ENCODE measurements at regions not wholly inside any gene's neighbourhood (a gene's known extent, or its start where the extent isn't known, plus 50 kb on each side); places are given as distances from the start of the nearest gene placed in this dataset.

DNA sequence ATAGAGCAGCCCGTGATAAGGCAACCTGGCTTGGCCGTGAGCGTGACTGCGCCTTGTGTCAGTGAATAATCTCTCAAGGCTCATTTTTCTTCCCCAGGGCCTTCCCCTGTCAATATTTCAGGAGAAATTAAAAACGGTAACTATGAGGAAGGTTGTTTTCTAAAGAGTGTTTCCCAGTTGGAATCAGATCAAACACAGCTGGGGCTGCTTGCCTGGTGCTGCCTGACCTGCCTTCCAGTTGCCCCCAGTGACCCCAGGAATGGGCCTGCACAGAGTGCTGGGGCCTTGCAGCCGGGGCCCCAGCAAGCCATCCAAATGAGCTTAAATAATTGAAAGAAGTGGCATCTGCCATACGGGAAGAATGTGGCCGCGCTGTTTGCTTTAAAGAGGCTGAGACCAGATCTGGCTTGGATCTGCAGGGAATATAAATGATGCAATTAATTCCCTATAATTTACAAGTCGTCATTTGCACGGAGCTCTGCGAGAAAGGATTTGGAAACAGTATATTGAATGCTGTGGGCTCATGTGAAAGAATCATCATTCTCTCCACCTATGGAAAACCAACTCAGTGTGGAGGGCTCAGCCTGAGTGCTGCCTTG is 203.9 kb downstream of the C1orf94 start:
- TF ChIP-seq, protein P1, sequence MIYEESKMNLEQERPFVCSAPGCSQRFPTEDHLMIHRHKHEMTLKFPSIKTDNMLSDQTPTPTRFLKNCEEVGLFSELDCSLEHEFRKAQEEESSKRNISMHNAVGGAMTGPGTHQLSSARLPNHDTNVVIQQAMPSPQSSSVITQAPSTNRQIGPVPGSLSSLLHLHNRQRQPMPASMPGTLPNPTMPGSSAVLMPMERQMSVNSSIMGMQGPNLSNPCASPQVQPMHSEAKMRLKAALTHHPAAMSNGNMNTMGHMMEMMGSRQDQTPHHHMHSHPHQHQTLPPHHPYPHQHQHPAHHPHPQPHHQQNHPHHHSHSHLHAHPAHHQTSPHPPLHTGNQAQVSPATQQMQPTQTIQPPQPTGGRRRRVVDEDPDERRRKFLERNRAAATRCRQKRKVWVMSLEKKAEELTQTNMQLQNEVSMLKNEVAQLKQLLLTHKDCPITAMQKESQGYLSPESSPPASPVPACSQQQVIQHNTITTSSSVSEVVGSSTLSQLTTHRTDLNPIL (CRISPR knock-in tag; IDR thresholded peaks at IDR 0.05; ENCODE audit: low read depth), result no peak
- ATAC-seq, result no peak

GRCh38 chr1:34389974-34390373 is 213.3 kb downstream of the C1orf94 start:
- no peak for ATAC-seq
- TF ChIP-seq ZNF8 (CRISPR knock-in tag; IDR thresholded peaks at IDR 0.05) (no peak), TOX (CRISPR knock-in tag; IDR thresholded peaks at IDR 0.05; ENCODE audit: borderline replicate concordance) (no peak), TCF4 (CRISPR knock-in tag; IDR thresholded peaks at IDR 0.05; ENCODE audit: borderline replicate concordance) (no peak), GLIS3 (CRISPR knock-in tag; IDR thresholded peaks at IDR 0.05) (no peak), BACH2 (CRISPR knock-in tag; IDR thresholded peaks at IDR 0.05; ENCODE audit: borderline replicate concordance) (no peak), ZNF70 (CRISPR knock-in tag; IDR thresholded peaks at IDR 0.05) (no peak), ARNTL (CRISPR knock-in tag; IDR thresholded peaks at IDR 0.05; ENCODE audit: borderline replicate concordance, low read depth) (no peak), ZC3H10 (CRISPR knock-in tag; IDR thresholded peaks at IDR 0.05) (no peak), CSDC2 (CRISPR knock-in tag; IDR thresholded peaks at IDR 0.05) (no peak), PPARA (CRISPR knock-in tag; IDR thresholded peaks at IDR 0.05; ENCODE audit: borderline replicate concordance) (no peak), PATZ1 (CRISPR knock-in tag; IDR thresholded peaks at IDR 0.05; ENCODE audit: borderline replicate concordance) (no peak), POU6F1 (CRISPR knock-in tag; IDR thresholded peaks at IDR 0.05; ENCODE audit: borderline replicate concordance, low read depth) (no peak), RARB (CRISPR knock-in tag; IDR thresholded peaks at IDR 0.05) (no peak), CSRNP3 (CRISPR knock-in tag; IDR thresholded peaks at IDR 0.05) (no peak), OSR1 (CRISPR knock-in tag; IDR thresholded peaks at IDR 0.05) (no peak)
- TF ChIP-seq, protein P2, sequence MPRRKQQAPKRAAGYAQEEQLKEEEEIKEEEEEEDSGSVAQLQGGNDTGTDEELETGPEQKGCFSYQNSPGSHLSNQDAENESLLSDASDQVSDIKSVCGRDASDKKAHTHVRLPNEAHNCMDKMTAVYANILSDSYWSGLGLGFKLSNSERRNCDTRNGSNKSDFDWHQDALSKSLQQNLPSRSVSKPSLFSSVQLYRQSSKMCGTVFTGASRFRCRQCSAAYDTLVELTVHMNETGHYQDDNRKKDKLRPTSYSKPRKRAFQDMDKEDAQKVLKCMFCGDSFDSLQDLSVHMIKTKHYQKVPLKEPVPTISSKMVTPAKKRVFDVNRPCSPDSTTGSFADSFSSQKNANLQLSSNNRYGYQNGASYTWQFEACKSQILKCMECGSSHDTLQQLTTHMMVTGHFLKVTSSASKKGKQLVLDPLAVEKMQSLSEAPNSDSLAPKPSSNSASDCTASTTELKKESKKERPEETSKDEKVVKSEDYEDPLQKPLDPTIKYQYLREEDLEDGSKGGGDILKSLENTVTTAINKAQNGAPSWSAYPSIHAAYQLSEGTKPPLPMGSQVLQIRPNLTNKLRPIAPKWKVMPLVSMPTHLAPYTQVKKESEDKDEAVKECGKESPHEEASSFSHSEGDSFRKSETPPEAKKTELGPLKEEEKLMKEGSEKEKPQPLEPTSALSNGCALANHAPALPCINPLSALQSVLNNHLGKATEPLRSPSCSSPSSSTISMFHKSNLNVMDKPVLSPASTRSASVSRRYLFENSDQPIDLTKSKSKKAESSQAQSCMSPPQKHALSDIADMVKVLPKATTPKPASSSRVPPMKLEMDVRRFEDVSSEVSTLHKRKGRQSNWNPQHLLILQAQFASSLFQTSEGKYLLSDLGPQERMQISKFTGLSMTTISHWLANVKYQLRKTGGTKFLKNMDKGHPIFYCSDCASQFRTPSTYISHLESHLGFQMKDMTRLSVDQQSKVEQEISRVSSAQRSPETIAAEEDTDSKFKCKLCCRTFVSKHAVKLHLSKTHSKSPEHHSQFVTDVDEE (CRISPR knock-in tag; IDR thresholded peaks at IDR 0.05), result no peak
- TF ChIP-seq, protein P1 (CRISPR knock-in tag; IDR thresholded peaks at IDR 0.05; ENCODE audit: low read depth), result no peak

GRCh38 chr1:34396042-34396441 is 219.3 kb downstream of the C1orf94 start:
- no peak for ATAC-seq
- TF ChIP-seq ZFP3 (CRISPR knock-in tag; IDR thresholded peaks at IDR 0.05) (no peak), CSDC2 (CRISPR knock-in tag; IDR thresholded peaks at IDR 0.05) (no peak), RARB (CRISPR knock-in tag; IDR thresholded peaks at IDR 0.05) (no peak), BACH2 (CRISPR knock-in tag; IDR thresholded peaks at IDR 0.05; ENCODE audit: borderline replicate concordance) (no peak), ZNF8 (CRISPR knock-in tag; IDR thresholded peaks at IDR 0.05) (no peak)
